ENCODE measurements at regions not wholly inside any gene's neighbourhood (a gene's known extent, or its start where the extent isn't known, plus 50 kb on each side); places are given as distances from the start of the nearest gene placed in this dataset.

DNA sequence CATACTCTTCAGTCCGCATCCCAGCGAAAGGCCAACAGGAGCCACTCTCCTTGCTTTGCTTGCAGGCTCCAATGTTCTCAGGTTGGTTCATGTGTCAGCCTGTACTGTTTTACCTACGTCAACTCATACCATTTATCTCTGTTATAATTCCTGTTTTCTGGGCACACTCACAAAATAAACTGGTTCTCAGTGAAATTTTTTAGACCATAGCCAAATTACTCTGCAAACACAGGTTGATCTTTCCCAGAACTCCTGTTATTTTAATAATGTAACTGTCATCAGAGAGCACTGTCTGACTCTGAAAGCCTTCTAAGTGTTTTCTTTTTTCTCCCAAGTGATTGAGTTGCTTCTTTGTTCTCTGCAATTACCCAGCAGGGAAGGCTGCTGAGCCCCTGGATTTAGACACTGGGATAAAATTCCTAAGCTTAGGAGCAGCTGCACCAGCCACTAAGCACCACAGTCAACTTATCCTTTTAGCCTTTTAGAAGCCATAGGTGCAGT is 111.6 kb upstream of the PIEZO2 start:
- H3K27ac Mint-ChIP-seq: no peak overlapping the region
- no peak overlapping the region for H3K4me3 Mint-ChIP-seq
- intact Hi-C loops (cut with micrococcal nuclease): no loop called here
- no peaks in the 10 kb centered on the region for H3K4me1 Mint-ChIP-seq (ENCODE audit: low read depth)
- H3K27me3 Mint-ChIP-seq (ENCODE audit: low read depth): peaks cover 3% of the 10 kb centered on the region
- peaks cover 13% of the 10 kb centered on the region for H3K9me3 Mint-ChIP-seq
- no peaks in the 10 kb centered on the region for H3K36me3 Mint-ChIP-seq (ENCODE audit: low read depth)
- CTCF ChIA-PET: no interaction called here
- DNase-seq: no peak

DNA sequence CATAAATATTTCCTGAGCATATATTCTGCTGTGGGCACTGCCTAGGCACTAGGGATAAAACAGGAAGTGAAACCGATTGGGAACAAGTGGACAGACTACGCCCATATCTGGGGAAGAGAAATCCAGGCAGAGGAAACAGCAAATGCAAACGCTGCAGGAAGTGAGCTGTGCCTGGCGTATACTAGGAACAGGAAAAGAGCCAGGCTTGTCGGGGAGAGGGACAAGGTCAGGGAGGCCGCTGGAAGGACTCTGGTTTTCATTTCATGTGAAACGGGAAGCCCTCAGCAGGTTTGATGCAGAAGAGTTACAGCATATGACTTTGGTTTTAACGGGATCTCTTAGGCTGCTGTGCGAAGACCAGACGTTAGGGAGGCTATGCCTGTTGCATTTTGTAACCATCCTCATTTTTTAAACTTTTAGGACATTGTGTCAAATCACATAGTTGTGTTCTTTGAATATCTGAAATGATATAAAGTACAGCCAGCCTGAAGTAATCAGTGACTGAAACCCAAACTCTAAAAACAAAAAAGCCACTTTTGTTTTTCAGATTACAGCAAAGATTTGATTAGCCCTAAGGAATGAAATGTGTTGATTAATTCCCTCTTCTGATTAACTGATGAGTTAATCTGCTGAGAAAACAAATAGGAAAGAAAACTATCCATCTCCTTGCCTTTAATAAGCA is 110.2 kb upstream of the PIEZO2 start:
- H3K27ac Mint-ChIP-seq: no peak overlapping the region
- intact Hi-C loops (cut with micrococcal nuclease): no loop called here
- DNase-seq: no peak
- no peaks in the 10 kb centered on the region for H3K4me1 Mint-ChIP-seq (ENCODE audit: low read depth)
- H3K36me3 Mint-ChIP-seq (ENCODE audit: low read depth): no peaks in the 10 kb centered on the region
- peaks cover 3% of the 10 kb centered on the region for H3K27me3 Mint-ChIP-seq (ENCODE audit: low read depth)
- H3K9me3 Mint-ChIP-seq: peaks cover 11% of the 10 kb centered on the region
- CTCF ChIA-PET: no interaction called here
- no peak overlapping the region for H3K4me3 Mint-ChIP-seq

GRCh38 chr18:11258039-11258610 is 108.8 kb upstream of the PIEZO2 start:
- Mint-ChIP-seq H3K9me3 (no peaks in the 10 kb centered on the region), H3K36me3 (ENCODE audit: low read depth) (no peaks in the 10 kb centered on the region), H3K4me3 (no peak overlapping the region), H3K4me1 (ENCODE audit: low read depth) (no peaks in the 10 kb centered on the region), H3K27ac (no peak overlapping the region), H3K27me3 (ENCODE audit: low read depth) (peaks cover 3% of the 10 kb centered on the region)
- intact Hi-C loops (cut with micrococcal nuclease): no loop called here
- DNase-seq: no peak
- CTCF ChIA-PET: no interaction called here

DNA sequence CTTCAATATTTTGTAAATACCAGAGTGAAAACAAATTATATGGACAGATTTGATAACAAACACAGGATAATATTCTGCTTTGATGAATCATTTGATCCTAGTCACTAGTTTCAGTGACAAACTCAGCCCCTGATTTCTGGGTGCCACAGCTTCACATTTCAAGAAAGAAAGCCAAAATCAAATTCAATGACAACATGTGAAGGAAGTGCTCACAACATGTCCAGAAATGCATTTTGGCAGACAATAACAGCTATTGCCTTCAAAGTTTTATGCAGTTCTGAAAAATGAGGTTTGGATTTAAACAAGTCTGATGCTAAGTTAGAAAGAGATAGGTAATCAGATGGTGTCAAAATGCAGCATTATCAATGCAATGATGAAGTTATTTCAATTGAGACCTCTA is 106.9 kb upstream of the PIEZO2 start:
- no peaks in the 10 kb centered on the region for H3K9me3 Mint-ChIP-seq
- H3K27me3 Mint-ChIP-seq (ENCODE audit: low read depth): peaks cover 6% of the 10 kb centered on the region
- no peak overlapping the region for H3K27ac Mint-ChIP-seq
- CTCF ChIA-PET: no interaction called here
- DNase-seq: no peak
- no peak overlapping the region for H3K4me3 Mint-ChIP-seq
- intact Hi-C loops (cut with micrococcal nuclease): no loop called here
- H3K4me1 Mint-ChIP-seq (ENCODE audit: low read depth): no peaks in the 10 kb centered on the region
- H3K36me3 Mint-ChIP-seq (ENCODE audit: low read depth): no peaks in the 10 kb centered on the region

DNA sequence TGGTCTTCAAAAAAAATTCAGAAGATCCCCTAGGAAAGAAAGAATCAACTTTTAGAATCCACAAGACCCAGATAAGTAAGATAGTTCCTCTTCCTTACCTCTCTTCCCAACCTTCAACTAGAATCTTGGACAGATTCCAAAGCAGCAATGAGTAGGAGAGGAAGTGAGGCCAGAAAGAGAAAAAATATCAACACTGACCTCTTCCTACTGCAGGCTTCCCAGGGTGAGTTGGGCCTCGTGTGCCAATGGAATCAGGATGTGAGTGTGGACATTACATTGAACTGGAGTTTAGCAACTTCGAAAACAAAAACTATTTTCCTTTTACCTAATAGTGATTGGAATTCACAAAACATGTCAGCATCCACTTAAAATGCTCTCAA is 102.5 kb upstream of the PIEZO2 start:
- no peak for DNase-seq
- H3K36me3 Mint-ChIP-seq (ENCODE audit: low read depth): no peaks in the 10 kb centered on the region
- CTCF ChIA-PET: no interaction called here
- intact Hi-C loops (cut with micrococcal nuclease): no loop called here
- H3K27ac Mint-ChIP-seq: no peak overlapping the region
- H3K27me3 Mint-ChIP-seq (ENCODE audit: low read depth): peaks cover 5% of the 10 kb centered on the region
- H3K4me1 Mint-ChIP-seq (ENCODE audit: low read depth): no peaks in the 10 kb centered on the region
- no peak overlapping the region for H3K4me3 Mint-ChIP-seq
- H3K9me3 Mint-ChIP-seq: no peaks in the 10 kb centered on the region

DNA sequence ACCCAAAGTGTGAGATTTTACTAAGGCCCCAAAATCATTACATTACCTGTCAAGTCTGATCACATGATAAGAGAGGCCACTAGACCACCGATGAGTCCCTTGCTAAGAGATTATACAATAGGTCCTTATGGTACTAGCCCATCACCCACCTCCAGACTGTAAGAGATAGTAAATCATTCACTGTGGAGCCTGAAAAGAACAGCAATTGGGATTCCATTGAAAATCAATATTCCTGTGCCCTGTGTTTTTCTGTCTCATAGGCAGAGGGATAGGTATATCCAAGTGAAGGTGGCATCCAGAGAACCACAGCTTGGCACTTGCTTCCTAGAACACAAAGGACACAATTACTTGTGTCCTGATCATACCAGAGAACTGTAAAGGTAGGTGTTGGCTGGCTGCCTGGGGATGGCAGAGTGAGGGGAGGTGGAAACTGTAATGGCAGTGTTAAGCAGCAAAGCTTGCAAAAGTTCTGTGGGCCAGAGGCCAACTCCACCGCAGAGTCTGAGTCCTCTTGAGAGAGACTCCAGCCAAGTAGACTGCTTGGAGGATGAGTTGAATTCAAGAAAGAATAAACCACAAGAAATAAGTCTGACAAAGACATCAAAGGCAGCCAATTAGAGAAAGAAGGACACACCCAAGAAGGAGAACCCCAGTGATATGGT is 102.0 kb upstream of the PIEZO2 start:
- intact Hi-C loops (cut with micrococcal nuclease): no loop called here
- Mint-ChIP-seq H3K9me3 (no peaks in the 10 kb centered on the region), H3K4me1 (ENCODE audit: low read depth) (no peaks in the 10 kb centered on the region), H3K36me3 (ENCODE audit: low read depth) (no peaks in the 10 kb centered on the region), H3K4me3 (no peak overlapping the region), H3K27me3 (ENCODE audit: low read depth) (peaks cover 5% of the 10 kb centered on the region), H3K27ac (no peak overlapping the region)
- DNase-seq: no peak
- CTCF ChIA-PET: no interaction called here

DNA sequence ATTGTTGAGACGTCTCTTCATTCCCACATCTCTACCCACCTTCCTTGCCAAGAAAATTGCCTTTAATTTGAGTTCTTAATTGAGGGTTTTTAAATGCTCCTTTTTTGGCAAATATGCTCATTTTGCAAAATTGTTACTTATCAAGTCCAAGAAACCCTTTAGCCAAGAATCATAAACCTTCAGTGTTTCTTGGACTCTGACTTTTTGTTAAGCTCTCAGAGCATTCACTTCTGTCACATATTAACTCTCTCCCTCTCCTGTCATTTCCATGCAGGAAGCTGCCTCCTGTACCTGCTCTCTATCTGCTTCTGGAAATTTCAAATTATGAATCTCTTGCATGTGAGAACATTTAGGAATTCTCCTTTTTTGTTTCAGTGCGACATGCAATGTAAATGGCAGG is 100.0 kb upstream of the PIEZO2 start:
- intact Hi-C loops (cut with micrococcal nuclease): no loop called here
- Mint-ChIP-seq H3K27ac (no peak overlapping the region), H3K4me1 (ENCODE audit: low read depth) (no peaks in the 10 kb centered on the region), H3K36me3 (ENCODE audit: low read depth) (no peaks in the 10 kb centered on the region), H3K4me3 (no peak overlapping the region), H3K27me3 (ENCODE audit: low read depth) (peaks cover 5% of the 10 kb centered on the region), H3K9me3 (no peaks in the 10 kb centered on the region)
- CTCF ChIA-PET: no interaction called here
- DNase-seq: no peak

DNA sequence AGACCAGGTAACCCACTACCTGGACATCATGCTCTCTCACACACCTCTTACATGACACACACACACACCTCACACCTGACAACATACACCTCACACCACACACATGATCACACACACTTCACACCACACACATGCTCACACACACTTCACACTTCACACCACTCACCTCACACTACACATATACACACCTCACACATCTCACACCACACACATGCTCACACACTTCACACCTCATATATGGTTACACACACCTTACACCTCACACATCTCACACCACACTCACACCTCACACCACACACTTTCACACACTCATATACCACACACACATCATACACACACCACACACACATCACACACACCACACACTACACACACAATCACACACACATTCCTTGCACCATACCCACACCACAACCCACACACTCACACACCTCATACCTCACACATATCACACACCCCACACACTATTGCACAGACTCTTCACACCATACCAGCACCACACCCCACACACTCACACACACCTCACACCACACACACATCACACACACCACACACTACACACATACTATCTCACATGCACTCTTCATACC is 98.1 kb upstream of the PIEZO2 start:
- DNase-seq: no peak
- CTCF ChIA-PET: no interaction called here
- intact Hi-C loops (cut with micrococcal nuclease): no loop called here
- no peaks in the 10 kb centered on the region for H3K4me1 Mint-ChIP-seq (ENCODE audit: low read depth)
- H3K27me3 Mint-ChIP-seq (ENCODE audit: low read depth): peaks cover 5% of the 10 kb centered on the region
- H3K9me3 Mint-ChIP-seq: no peaks in the 10 kb centered on the region
- H3K4me3 Mint-ChIP-seq: no peak overlapping the region
- no peak overlapping the region for H3K27ac Mint-ChIP-seq
- H3K36me3 Mint-ChIP-seq (ENCODE audit: low read depth): no peaks in the 10 kb centered on the region

GRCh38 chr18:11246495-11247300 is 97.3 kb upstream of the PIEZO2 start:
- intact Hi-C loops (cut with micrococcal nuclease): no loop called here
- Mint-ChIP-seq H3K4me1 (ENCODE audit: low read depth) (no peaks in the 10 kb centered on the region), H3K27me3 (ENCODE audit: low read depth) (peaks cover 2% of the 10 kb centered on the region), H3K9me3 (no peaks in the 10 kb centered on the region), H3K4me3 (no peak overlapping the region), H3K27ac (no peak overlapping the region), H3K36me3 (ENCODE audit: low read depth) (no peaks in the 10 kb centered on the region)
- DNase-seq: no peak
- CTCF ChIA-PET: no interaction called here

DNA sequence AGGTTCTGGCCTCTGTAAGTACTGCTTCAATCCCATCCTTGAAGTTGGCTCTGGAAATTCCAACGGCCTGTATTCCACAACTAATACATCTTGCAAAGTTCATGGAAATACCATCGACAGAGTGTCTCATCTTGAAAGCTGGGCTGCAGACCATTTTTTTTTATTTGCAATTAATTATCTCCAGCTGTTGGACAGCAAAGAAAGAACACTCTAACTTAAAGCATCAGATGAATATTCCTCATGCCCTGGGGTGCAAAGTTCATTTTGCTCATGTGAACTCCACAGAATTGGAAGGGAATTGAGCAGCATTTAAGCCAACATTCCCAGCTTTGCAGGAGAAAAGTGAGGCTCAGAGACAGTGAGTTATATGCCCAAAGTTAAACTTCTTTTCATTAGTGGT is 96.5 kb upstream of the PIEZO2 start:
- H3K9me3 Mint-ChIP-seq: no peaks in the 10 kb centered on the region
- no peaks in the 10 kb centered on the region for H3K4me1 Mint-ChIP-seq (ENCODE audit: low read depth)
- no peak overlapping the region for H3K4me3 Mint-ChIP-seq
- no peak overlapping the region for H3K27ac Mint-ChIP-seq
- no peaks in the 10 kb centered on the region for H3K36me3 Mint-ChIP-seq (ENCODE audit: low read depth)
- DNase-seq: no peak
- peaks cover 2% of the 10 kb centered on the region for H3K27me3 Mint-ChIP-seq (ENCODE audit: low read depth)
- intact Hi-C loops (cut with micrococcal nuclease): no loop called here
- CTCF ChIA-PET: interaction anchor here (0.5 kb wide), 1 partner anchor 121 kb away, joined by 4 read pairs; no protein-coding TSS in a partner anchor

DNA sequence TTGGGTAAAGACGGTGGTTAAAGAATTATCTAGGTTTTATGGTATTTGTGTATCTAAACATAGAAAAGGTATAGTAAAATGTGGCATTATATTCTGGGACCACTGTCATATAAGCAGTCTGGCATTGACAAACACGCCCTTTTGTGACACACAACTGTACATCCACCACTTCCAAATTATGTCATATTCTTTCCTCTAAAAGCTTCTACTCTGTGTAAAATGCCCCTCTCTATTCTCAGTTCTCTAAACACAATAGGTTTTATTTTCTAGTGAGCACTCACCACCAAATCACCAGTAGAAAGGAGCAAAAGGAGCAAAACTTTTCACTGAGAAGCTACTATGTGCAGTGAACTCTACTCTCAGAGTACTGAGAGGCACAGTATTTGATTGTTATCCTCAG is 88.1 kb upstream of the PIEZO2 start:
- CTCF ChIA-PET: interaction anchor here (0.8 kb wide), 1 partner anchor 11 kb away, joined by 3 read pairs; no protein-coding TSS in a partner anchor
- Mint-ChIP-seq H3K9me3 (no peaks in the 10 kb centered on the region), H3K4me1 (ENCODE audit: low read depth) (no peaks in the 10 kb centered on the region), H3K27me3 (ENCODE audit: low read depth) (no peaks in the 10 kb centered on the region), H3K36me3 (ENCODE audit: low read depth) (no peaks in the 10 kb centered on the region), H3K4me3 (no peak overlapping the region), H3K27ac (no peak overlapping the region)
- intact Hi-C loops (cut with micrococcal nuclease): no loop called here
- no peak for DNase-seq

DNA sequence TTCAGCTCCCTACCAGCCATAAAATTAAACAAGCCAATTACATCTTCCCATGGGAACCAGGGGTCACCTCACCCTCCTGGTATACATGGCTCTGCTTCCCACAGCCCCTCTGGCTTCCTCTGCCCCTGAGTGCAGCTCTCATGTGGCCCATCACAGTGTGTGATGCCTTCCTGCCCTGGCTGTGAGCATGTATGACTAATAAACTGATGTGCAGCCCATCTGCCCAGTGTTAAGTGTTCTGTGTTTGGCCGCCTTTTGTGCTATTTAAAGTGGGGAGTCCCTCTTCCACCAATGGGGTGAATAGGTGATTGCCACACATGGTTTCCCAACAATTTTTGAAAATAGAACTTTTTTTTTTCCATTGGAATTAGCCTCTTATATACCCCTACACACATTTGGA is 87.7 kb upstream of the PIEZO2 start:
- Mint-ChIP-seq H3K4me1 (ENCODE audit: low read depth) (no peaks in the 10 kb centered on the region), H3K4me3 (no peak overlapping the region), H3K27ac (no peak overlapping the region), H3K36me3 (ENCODE audit: low read depth) (no peaks in the 10 kb centered on the region), H3K27me3 (ENCODE audit: low read depth) (no peaks in the 10 kb centered on the region), H3K9me3 (no peaks in the 10 kb centered on the region)
- CTCF ChIA-PET: no interaction called here
- intact Hi-C loops (cut with micrococcal nuclease): no loop called here
- no peak for DNase-seq
